ENCODE measurements at regions not wholly inside any gene's neighbourhood (a gene's known extent, or its start where the extent isn't known, plus 50 kb on each side); places are given as distances from the start of the nearest gene placed in this dataset.

DNA sequence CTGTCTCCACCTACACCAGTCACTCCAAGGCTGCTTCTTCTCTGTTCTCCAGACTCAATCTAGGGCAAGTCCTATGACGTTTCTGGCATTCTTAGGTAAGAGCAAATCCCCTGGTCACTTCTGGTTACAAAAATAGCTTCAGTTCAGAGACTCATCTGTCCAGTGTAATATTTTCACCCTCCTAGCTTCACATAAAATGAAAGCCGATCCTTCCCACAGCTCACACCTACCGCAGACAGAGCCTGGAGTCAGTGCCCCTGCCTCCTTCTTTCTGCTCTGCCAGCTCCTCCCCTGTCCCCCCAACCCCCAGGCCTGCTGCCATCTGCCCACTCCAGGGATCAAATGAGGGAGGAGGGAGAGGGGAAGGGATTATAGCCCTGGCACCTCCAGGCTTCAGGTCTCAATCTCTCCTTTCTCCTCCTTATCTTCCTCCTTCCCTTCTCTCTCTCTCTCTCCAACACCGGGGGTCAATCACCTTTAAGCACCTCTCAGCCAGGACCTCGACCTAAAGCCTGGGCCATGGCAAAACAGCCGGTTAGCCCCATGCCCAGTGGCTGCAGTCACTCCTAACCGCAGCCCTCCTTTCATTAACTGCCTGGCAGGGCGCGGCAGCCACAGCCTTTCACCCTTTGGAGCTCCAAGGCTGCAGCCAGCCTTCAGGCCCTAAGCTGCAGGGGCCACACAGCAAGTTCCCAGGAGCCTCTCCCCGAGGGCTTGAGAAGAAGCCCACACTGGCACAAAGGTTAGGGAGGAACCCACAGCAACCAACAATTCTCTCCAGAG is 292.6 kb upstream of the MGMT start:
- intact Hi-C loops (cut with micrococcal nuclease): no loop called here
- POLR2A ChIA-PET: no interaction called here
- BruUV-seq (replicated peaks): no TSS peak

GRCh38 chr10:129179245-129179971 is 287.6 kb upstream of the MGMT start:
- H3K4me2 ChIP-seq (ENCODE audit: insufficient read depth, low read length): no peak overlapping the region
- ChIA-PET POLR2A (no interaction called here), CTCF (no interaction called here)
- H3K9ac ChIP-seq (replicated peaks; ENCODE audit: extremely low read depth, insufficient read depth, low read length): no peak overlapping the region
- DNase-seq (ENCODE audit: low read depth, low spot score) (no peak), FAIRE-seq (no peak)
- no peaks in the 10 kb centered on the region for H3K4me1 ChIP-seq (ENCODE audit: control insufficient read depth, extremely low read depth, insufficient read depth, low read length)
- H3K79me2 ChIP-seq (ENCODE audit: control insufficient read depth, insufficient read depth, low read length): no peaks in the 10 kb centered on the region
- TF ChIP-seq GATA2 (IDR thresholded peaks at IDR 0.05; ENCODE audit: insufficient read depth, insufficient read length, low read depth, low read length): no peak
- no peak for TF ChIP-seq JUN (IDR thresholded peaks at IDR 0.05; ENCODE audit: borderline replicate concordance, insufficient read depth, insufficient read length, low read depth)
- TF ChIP-seq POLR2AphosphoS5 (IDR thresholded peaks at IDR 0.05; ENCODE audit: insufficient read depth, low read depth, low read length): no peak
- no peak for TF ChIP-seq MYC (IDR thresholded peaks at IDR 0.05; ENCODE audit: low read depth, low read length)
- TF ChIP-seq FOS (IDR thresholded peaks at IDR 0.05; ENCODE audit: borderline replicate concordance, insufficient read depth, low read length): no peak
- TF ChIP-seq MAX (IDR thresholded peaks at IDR 0.05; ENCODE audit: insufficient read depth, insufficient read length): no peak
- no peak for TF ChIP-seq EZH2 (IDR thresholded peaks at IDR 0.05; ENCODE audit: borderline replicate concordance, low read depth, low read length, severe bottlenecking)
- no peak for TF ChIP-seq CTCF (IDR thresholded peaks at IDR 0.05; ENCODE audit: extremely low read depth in 1 of 2, insufficient read depth in 1 of 2, low read depth in 1 of 2, low read length in 2 of 2)
- TF ChIP-seq POLR2A (IDR thresholded peaks at IDR 0.05; ENCODE audit: low read depth, low read length): no peak
- intact Hi-C loops (cut with micrococcal nuclease): no loop called here
- H3K36me3 ChIP-seq (ENCODE audit: control insufficient read depth in 2 of 2, extremely low read depth in 1 of 2, insufficient read depth in 2 of 2, low read length in 2 of 2): no peaks in the 10 kb centered on the region
- H3K9me1 ChIP-seq (replicated peaks; ENCODE audit: control insufficient read depth, extremely low read depth, insufficient read depth, low read length): no peaks in the 10 kb centered on the region
- no peaks in the 10 kb centered on the region for H3K9me3 ChIP-seq (replicated peaks; ENCODE audit: control insufficient read depth, insufficient read depth, low read length)
- H4K20me1 ChIP-seq (replicated peaks; ENCODE audit: control insufficient read depth, extremely low read depth, insufficient read depth, low read length): no peaks in the 10 kb centered on the region
- H2AFZ ChIP-seq (ENCODE audit: low read depth, low read length): no peak overlapping the region
- no peak overlapping the region for H3K27ac ChIP-seq (ENCODE audit: insufficient read depth, low read depth, low read length)
- no peak overlapping the region for H3K4me3 ChIP-seq (replicated peaks in 1 of 3; ENCODE audit: insufficient read depth in 1 of 3, low read depth in 1 of 3, low read length in 3 of 3)
- dilution Hi-C loops (cut with MboI; ENCODE audit: extremely low pct_ligation_motif_present, low sequenced_read_pairs): no loop called here
- no peaks in the 10 kb centered on the region for H3K27me3 ChIP-seq (ENCODE audit: control insufficient read depth in 2 of 2, insufficient read depth in 2 of 2, low read length in 2 of 2)
- BruUV-seq (replicated peaks): no TSS peak

More for the DNA sequence above, 292.6 kb upstream of the MGMT start:
- DNase-seq (ENCODE audit: low read depth, low spot score) (no peak), FAIRE-seq (no peak)
- H3K27me3 ChIP-seq (ENCODE audit: control insufficient read depth in 2 of 2, insufficient read depth in 2 of 2, low read length in 2 of 2): no peaks in the 10 kb centered on the region
- no peaks in the 10 kb centered on the region for H3K9me3 ChIP-seq (replicated peaks; ENCODE audit: control insufficient read depth, insufficient read depth, low read length)
- no peaks in the 10 kb centered on the region for H3K4me1 ChIP-seq (ENCODE audit: control insufficient read depth, extremely low read depth, insufficient read depth, low read length)
- dilution Hi-C loops (cut with MboI; ENCODE audit: extremely low pct_ligation_motif_present, low sequenced_read_pairs): no loop called here
- no peak overlapping the region for H2AFZ ChIP-seq (ENCODE audit: low read depth, low read length)
- H4K20me1 ChIP-seq (replicated peaks; ENCODE audit: control insufficient read depth, extremely low read depth, insufficient read depth, low read length): no peaks in the 10 kb centered on the region
- H3K4me2 ChIP-seq (ENCODE audit: insufficient read depth, low read length): no peak overlapping the region
- TF ChIP-seq MYC (IDR thresholded peaks at IDR 0.05; ENCODE audit: low read depth, low read length) (no peak), MAX (IDR thresholded peaks at IDR 0.05; ENCODE audit: insufficient read depth, insufficient read length) (no peak), POLR2A (IDR thresholded peaks at IDR 0.05; ENCODE audit: low read depth, low read length) (no peak)
- no peaks in the 10 kb centered on the region for H3K36me3 ChIP-seq (ENCODE audit: control insufficient read depth in 2 of 2, extremely low read depth in 1 of 2, insufficient read depth in 2 of 2, low read length in 2 of 2)
- no peak overlapping the region for H3K9ac ChIP-seq (replicated peaks; ENCODE audit: extremely low read depth, insufficient read depth, low read length)
- no peaks in the 10 kb centered on the region for H3K9me1 ChIP-seq (replicated peaks; ENCODE audit: control insufficient read depth, extremely low read depth, insufficient read depth, low read length)
- no peak overlapping the region for H3K27ac ChIP-seq (ENCODE audit: insufficient read depth, low read depth, low read length)
- no peaks in the 10 kb centered on the region for H3K79me2 ChIP-seq (ENCODE audit: control insufficient read depth, insufficient read depth, low read length)
- CTCF ChIA-PET: no interaction called here
- no peak overlapping the region for H3K4me3 ChIP-seq (replicated peaks in 1 of 3; ENCODE audit: insufficient read depth in 1 of 3, low read depth in 1 of 3, low read length in 3 of 3)
